Uterus (tissue), 3 donors: ENCODE measurements at regions not wholly inside any gene's neighbourhood (a gene's known extent, or its start where the extent isn't known, plus 50 kb on each side); places are given as distances from the start of the nearest gene placed in this dataset.
A peak's percentile ranks its signal among the peaks of the same experiment; 100 is the strongest.

Experiments
- DNase-seq, 2 donors: peaks; one replicate each; pipeline ENCODE4 v3.0.0-alpha.2; 2019 to 2020
- H3K27ac ChIP-seq, 2 donors: fragments of 200-600 bp; sonication (generic); 1 replicate in 1 of 2; 2 replicates in 1 of 2; pipeline ENCODE4 v1.5.1; 2016 to 2018
- H3K27me3 ChIP-seq, 2 donors: fragments of 200-600 bp; sonication (generic); one replicate each; pipeline ENCODE4 v1.5.1; 2018 to 2019; ENCODE audit warnings: control low read depth in 1 of 2
- H3K36me3 ChIP-seq, 2 donors: fragments of 200-600 bp; sonication (generic); one replicate each; pipeline ENCODE4 v1.5.1; 2019; ENCODE audit warnings: control low read depth in 1 of 2
- H3K4me1 ChIP-seq, 2 donors: fragments of 200-600 bp; sonication (generic); one replicate each; pipeline ENCODE4 v1.5.1; 2018 to 2019; ENCODE audit warnings: control low read depth in 1 of 2
- H3K4me3 ChIP-seq, 2 donors: fragments of 200-600 bp; sonication (generic); 1 replicate in 1 of 2; 2 replicates in 1 of 2; pipeline ENCODE4 v1.5.1; 2018 to 2019; ENCODE audit warnings: mild to moderate bottlenecking in 1 of 2
- H3K9me3 ChIP-seq, 2 donors: fragments of 200-600 bp; sonication (generic); one replicate each; pipeline ENCODE4 v1.5.1; 2019; ENCODE audit warnings: control low read depth in 1 of 2
- CTCF ChIP-seq, 4 experiments: fragments of 200-600 bp in 2 of 4; fragments of 450-650 bp in 2 of 4; sonication (generic) in 2 of 4; IDR thresholded peaks; one replicate each; pipeline ENCODE4 v1.5.1; 2016 to 2019; ENCODE audit warnings: antibody characterized with exemption in 4 of 4, mild to moderate bottlenecking in 2 of 4, moderate library complexity in 1 of 4
- POLR2A ChIP-seq, 2 donors: fragments of 450-650 bp; IDR thresholded peaks; one replicate each; pipeline ENCODE4 v1.6.1; 2016; ENCODE audit warnings: antibody characterized with exemption in 2 of 2, mild to moderate bottlenecking in 1 of 2, moderate library complexity in 1 of 2
- intact Hi-C: fragments of 100-400 bp; cut with DNase I; formaldehyde crosslinking; loops from one replicate; pipeline ENCODE4 v1.15.1; 2023; ENCODE audit warnings: low total_unique reads
- donor health status: DM: yes; HTN: yes; CAD: no.

- DNase-seq: no peak
- Histone ChIP-seq H3K27me3 (no peaks in the 10 kb centered on the region), H3K36me3 (no peaks in the 10 kb centered on the region), H3K9me3 (no peaks in the 10 kb centered on the region), H3K4me3 (no peak overlapping the region), H3K4me1 (peaks cover 0 to 4% of the 10 kb centered on the region in 2 donors), H3K27ac (no peak overlapping the region)
- intact Hi-C loops: no loop called here
- TF ChIP-seq POLR2A (IDR thresholded peaks at IDR 0.05): no peak
- no peak for TF ChIP-seq CTCF (IDR thresholded peaks at IDR 0.05)
Measured at GRCh38 chr12:102638777-102639176, 158.4 kb upstream of the IGF1 start.

DNA sequence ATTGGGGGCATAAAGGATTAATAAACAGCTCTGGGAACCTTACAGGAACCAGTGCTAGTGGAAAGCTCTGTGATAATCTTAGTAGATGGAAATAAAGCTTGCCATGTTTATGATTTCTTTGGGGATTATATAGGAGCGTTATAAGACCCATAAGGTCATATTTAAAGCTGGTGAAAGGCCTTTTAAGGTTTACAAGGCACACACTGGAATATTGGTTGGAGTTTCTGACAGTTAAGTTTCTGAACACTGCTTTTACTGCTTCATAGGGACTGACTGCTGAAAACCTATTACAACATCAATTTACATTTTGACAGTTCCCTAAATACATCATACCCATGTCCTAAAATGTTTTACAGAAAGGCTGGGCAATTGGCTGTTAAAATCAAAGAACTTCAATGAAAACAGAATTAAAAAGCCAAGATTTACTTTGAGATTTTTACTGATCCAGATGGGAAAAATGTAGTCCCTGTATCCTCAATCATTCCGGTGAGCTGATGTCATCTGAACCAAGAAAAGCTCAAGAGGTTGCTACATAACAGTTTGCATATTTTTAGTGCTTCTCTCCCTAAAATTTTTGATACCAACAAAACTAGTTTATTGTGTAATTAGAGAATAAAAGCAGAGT is 153.7 kb upstream of the IGF1 start:
- Histone ChIP-seq H3K4me1 (peaks cover 0 to 4% of the 10 kb centered on the region in 2 donors), H3K27me3 (no peaks in the 10 kb centered on the region), H3K9me3 (no peaks in the 10 kb centered on the region), H3K27ac (peak overlapping the region; percentile 57 to 70), H3K36me3 (no peaks in the 10 kb centered on the region), H3K4me3 (no peak overlapping the region)
- DNase-seq: no peak
- TF ChIP-seq POLR2A (IDR thresholded peaks at IDR 0.05): no peak
- no peak for TF ChIP-seq CTCF (IDR thresholded peaks at IDR 0.05)
- intact Hi-C loops: no loop called here

GRCh38 chr12:102631274-102631673 is 150.9 kb upstream of the IGF1 start:
- TF ChIP-seq POLR2A (IDR thresholded peaks at IDR 0.05) (no peak), CTCF (IDR thresholded peaks at IDR 0.05) (no peak)
- intact Hi-C loops: no loop called here

GRCh38 chr12:102629262-102629888 is 149.0 kb upstream of the IGF1 start:
- H3K4me1 ChIP-seq: no peaks in the 10 kb centered on the region
- H3K4me3 ChIP-seq: no peak overlapping the region
- TF ChIP-seq CTCF (IDR thresholded peaks at IDR 0.05) (no peak), POLR2A (IDR thresholded peaks at IDR 0.05) (no peak)
- no peaks in the 10 kb centered on the region for H3K27me3 ChIP-seq
- H3K27ac ChIP-seq: peak overlapping the region in 1 of 2 donors; percentile 9
- no peaks in the 10 kb centered on the region for H3K9me3 ChIP-seq
- no peaks in the 10 kb centered on the region for H3K36me3 ChIP-seq
- intact Hi-C loops: no loop called here
- no peak for DNase-seq

More at GRCh38 chr12:102631274-102631673, 150.9 kb upstream of the IGF1 start:
- Histone ChIP-seq H3K36me3 (no peaks in the 10 kb centered on the region), H3K4me3 (no peak overlapping the region), H3K9me3 (no peaks in the 10 kb centered on the region), H3K27me3 (no peaks in the 10 kb centered on the region), H3K4me1 (peaks cover 0 to 4% of the 10 kb centered on the region in 2 donors), H3K27ac (no peak overlapping the region)
- DNase-seq: no peak

DNA sequence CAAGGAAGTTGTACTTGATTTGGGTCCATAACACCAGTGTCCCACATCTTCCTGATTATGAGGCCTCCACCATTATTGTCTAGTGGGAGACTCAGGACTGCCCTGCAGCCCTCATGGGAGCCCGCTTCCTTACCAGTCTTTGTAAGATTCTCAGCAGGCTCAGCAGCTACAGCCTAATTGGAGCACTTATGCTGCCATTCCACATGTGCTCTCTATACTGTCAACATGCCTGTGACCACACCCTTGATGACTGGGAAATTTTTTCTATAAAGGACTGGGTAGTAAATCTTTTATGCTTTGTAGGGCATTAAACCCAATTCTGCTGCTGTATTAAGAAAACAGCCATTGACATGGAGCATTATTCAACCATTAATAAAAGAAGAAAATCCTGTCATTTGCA is 145.5 kb upstream of the IGF1 start:
- intact Hi-C loops: no loop called here
- Histone ChIP-seq H3K27me3 (no peaks in the 10 kb centered on the region), H3K36me3 (no peaks in the 10 kb centered on the region), H3K4me1 (no peaks in the 10 kb centered on the region), H3K27ac (no peak overlapping the region), H3K4me3 (no peak overlapping the region), H3K9me3 (no peaks in the 10 kb centered on the region)
- TF ChIP-seq POLR2A (IDR thresholded peaks at IDR 0.05): no peak
- no peak for TF ChIP-seq CTCF (IDR thresholded peaks at IDR 0.05)
- no peak for DNase-seq
